Neural cell (in vitro differentiated cells): ENCODE measurements at regions not wholly inside any gene's neighbourhood (a gene's known extent, or its start where the extent isn't known, plus 50 kb on each side); places are given as distances from the start of the nearest gene placed in this dataset.

Experiments used
- H2AFZ ChIP-seq: fragments of 200-600, 300-800 bp; sonication (generic), shearing (Covaris generic); 2 replicates; pipeline ENCODE4 v1.6.0; 2014; ENCODE audit warnings: low read depth, mild to moderate bottlenecking, antibody characterized with exemption, low read length, moderate library complexity
- H3F3A ChIP-seq: fragments of 200-600 bp; shearing (Covaris generic); 2 replicates; pipeline ENCODE4 v1.6.1; 2016; ENCODE audit warnings: mild to moderate bottlenecking, moderate library complexity, mixed read lengths, antibody characterized with exemption, low read length; ENCODE audit not compliant: insufficient read depth, poor library complexity, severe bottlenecking
- H3K27ac ChIP-seq: fragments of 200-600, 300-800 bp; sonication (generic), shearing (Covaris generic); 2 replicates; pipeline ENCODE4 v1.5.1; 2014; ENCODE audit warnings: mild to moderate bottlenecking, low read length, moderate library complexity
- H3K27me3 ChIP-seq: fragments of 300-800, 200-600 bp; sonication (generic), shearing (Covaris generic); 2 replicates; pipeline ENCODE4 v1.6.0; 2014; ENCODE audit warnings: mild to moderate bottlenecking, low read depth, low read length, moderate library complexity; ENCODE audit not compliant: insufficient read depth
- H3K36me3 ChIP-seq: fragments of 300-800, 200-600 bp; sonication (generic), shearing (Covaris generic); 2 replicates; pipeline ENCODE4 v1.5.1; 2014; ENCODE audit warnings: mild to moderate bottlenecking, antibody characterized with exemption, low read length, moderate library complexity; ENCODE audit not compliant: insufficient read depth
- H3K4me2 ChIP-seq: fragments of 300-800, 200-600 bp; sonication (generic), shearing (Covaris generic); 2 replicates; pipeline ENCODE4 v1.6.0; 2014; ENCODE audit warnings: mild to moderate bottlenecking, low read length
- H3K4me3 ChIP-seq: fragments of 300-800, 200-600 bp; sonication (generic), shearing (Covaris generic); 2 replicates; pipeline ENCODE4 v1.5.1; 2014; ENCODE audit warnings: mild to moderate bottlenecking, low read length, moderate library complexity
- H3K79me2 ChIP-seq: fragments of 200-600 bp; shearing (Covaris generic); replicated peaks from 2 replicates; pipeline ENCODE4 v1.6.0; 2014; ENCODE audit warnings: mild to moderate bottlenecking, low read length, moderate library complexity; ENCODE audit not compliant: insufficient read depth
- H3K9ac ChIP-seq: fragments of 300-800, 200-600 bp; sonication (generic), shearing (Covaris generic); 2 replicates; pipeline ENCODE4 v1.6.1; 2016; ENCODE audit warnings: mild to moderate bottlenecking, low read length, mixed read lengths
- H3K9me2 ChIP-seq: fragments of 200-600 bp; shearing (Covaris generic); 2 replicates; pipeline ENCODE4 v1.6.1; 2016; ENCODE audit warnings: mild to moderate bottlenecking, low read length, mixed read lengths; ENCODE audit not compliant: insufficient read depth
- H3K9me3 ChIP-seq: fragments of 200-600, 300-800 bp; sonication (generic), shearing (Covaris generic); 2 replicates; pipeline ENCODE4 v1.6.1; 2016; ENCODE audit warnings: mild to moderate bottlenecking, mixed run types, low read length, moderate library complexity, mixed read lengths
- H4K20me1 ChIP-seq: fragments of 200-600 bp; shearing (Covaris generic); 2 replicates; pipeline ENCODE4 v1.6.1; 2016; ENCODE audit warnings: mild to moderate bottlenecking, mixed run types; ENCODE audit not compliant: insufficient read depth
- CTCF ChIP-seq: fragments of 450-650 bp; IDR thresholded peaks from 2 replicates; pipeline ENCODE4 v1.5.1; 2014; ENCODE audit warnings: antibody characterized with exemption, mild to moderate bottlenecking, moderate library complexity; ENCODE audit not compliant: poor library complexity, severe bottlenecking
- EP300 ChIP-seq: fragments of 450-650 bp; conservative IDR thresholded peaks from 2 replicates; pipeline ENCODE4 v1.6.1; 2014; ENCODE audit warnings: antibody characterized with exemption, mild to moderate bottlenecking, moderate library complexity; ENCODE audit not compliant: poor library complexity, severe bottlenecking
- EZH2 ChIP-seq: fragments of 200-600, 300-800 bp; shearing (Covaris generic), sonication (generic); IDR thresholded peaks from 2 replicates; pipeline ENCODE4 v1.6.1; 2014; ENCODE audit warnings: antibody characterized with exemption, low read length, borderline replicate concordance, mild to moderate bottlenecking; ENCODE audit not compliant: insufficient read depth, poor library complexity, severe bottlenecking
- MXI1 ChIP-seq: fragments of 450-650 bp; conservative IDR thresholded peaks from 2 replicates; pipeline ENCODE4 v1.6.1; 2014; ENCODE audit warnings: antibody characterized with exemption, mild to moderate bottlenecking; ENCODE audit not compliant: poor library complexity, severe bottlenecking
- POLR2AphosphoS5 ChIP-seq: IDR thresholded peaks from 2 replicates; pipeline ENCODE4 v1.6.1; 2012
- RAD21 ChIP-seq: fragments of 450-650 bp; conservative IDR thresholded peaks from 2 replicates; pipeline ENCODE4 v1.6.1; 2014; ENCODE audit warnings: antibody characterized with exemption, mild to moderate bottlenecking, moderate library complexity
- REST ChIP-seq: IDR thresholded peaks from 2 replicates; pipeline ENCODE4 v1.6.1; 2012; ENCODE audit warnings: borderline replicate concordance
- SMC3 ChIP-seq: fragments of 450-650 bp; conservative IDR thresholded peaks from 2 replicates; pipeline ENCODE4 v1.6.1; 2014; ENCODE audit warnings: antibody characterized with exemption, mild to moderate bottlenecking, moderate library complexity; ENCODE audit not compliant: poor library complexity
- TAF1 ChIP-seq: IDR thresholded peaks from 2 replicates; pipeline ENCODE4 v1.6.1; 2012; ENCODE audit warnings: low read depth

- no peak for TF ChIP-seq EP300
- no peak for TF ChIP-seq MXI1
- no peak for TF ChIP-seq REST
- no peak for TF ChIP-seq POLR2AphosphoS5
- no peak for TF ChIP-seq EZH2
- no peak for TF ChIP-seq TAF1
- TF ChIP-seq RAD21, result no peak
- no peak for TF ChIP-seq SMC3
- TF ChIP-seq CTCF, result no peak
- Histone ChIP-seq H3K27ac (no peak overlapping the region), H3K4me2 (no peak overlapping the region), H3K36me3 (no peaks in the 10 kb centered on the region), H3K9ac (no peak overlapping the region), H3K4me3 (no peak overlapping the region), H2AFZ (no peak overlapping the region), H3F3A (no peaks in the 10 kb centered on the region), H3K9me2 (no peaks in the 10 kb centered on the region), H4K20me1 (no peaks in the 10 kb centered on the region), H3K9me3 (no peaks in the 10 kb centered on the region), H3K27me3 (no peaks in the 10 kb centered on the region), H3K79me2 (no peaks in the 10 kb centered on the region)
Measured at GRCh38 chrX:88982933-88983332, 235.9 kb downstream of the CPXCR1 start.

GRCh38 chrX:88988796-88989195 is 241.8 kb downstream of the CPXCR1 start:
- no peak overlapping the region for H3K4me3 ChIP-seq
- H3K9ac ChIP-seq, result no peak overlapping the region
- H3K36me3 ChIP-seq, result no peaks in the 10 kb centered on the region
- H3K4me2 ChIP-seq, result no peak overlapping the region
- no peaks in the 10 kb centered on the region for H3F3A ChIP-seq
- H3K9me3 ChIP-seq, result no peaks in the 10 kb centered on the region
- H3K27me3 ChIP-seq, result no peaks in the 10 kb centered on the region
- no peak overlapping the region for H3K27ac ChIP-seq
- no peaks in the 10 kb centered on the region for H3K9me2 ChIP-seq
- H3K79me2 ChIP-seq, result no peaks in the 10 kb centered on the region
- TF ChIP-seq TAF1, result no peak
- H2AFZ ChIP-seq, result no peak overlapping the region
- no peaks in the 10 kb centered on the region for H4K20me1 ChIP-seq
